Endothelial cell of umbilical vein (primary cell): ENCODE measurements at regions not wholly inside any gene's neighbourhood (a gene's known extent, or its start where the extent isn't known, plus 50 kb on each side); places are given as distances from the start of the nearest gene placed in this dataset.

Source experiments
- BruUV-seq: library from RNA; stranded (reverse); fragments of 400-500 nt; replicated peaks from 2 replicates; lab custom pipeline; 2021; lab: Mats Ljungman, UMichigan
- CTCF ChIA-PET: fragments of 300-600, 350-600 bp; sonication (Branson Sonifier 250); formaldehyde crosslinking; loops from one replicate; lab custom pipeline; 2021; ENCODE audit warnings: antibody characterized with exemption, inconsistent platforms; lab: Charles Lee
- POLR2A ChIA-PET: fragments of 300-600, 350-600 bp; sonication (Branson Sonifier 250); formaldehyde crosslinking; loops from one replicate; lab custom pipeline; 2021; ENCODE audit warnings: antibody characterized with exemption, inconsistent platforms; lab: Charles Lee
- DNase-seq: peaks from one replicate; pipeline ENCODE4 v3.0.0-alpha.2; 2011; ENCODE audit warnings: low read depth, low spot score
- FAIRE-seq: peaks from 2 replicates; lab custom pipeline; 2011; peaks lifted over from hg19 to GRCh38; lab: Jason Lieb, UNC
- H2AFZ ChIP-seq: 2 replicates; pipeline ENCODE4 v1.6.0; 2012; ENCODE audit warnings: low read depth, low read length, control low read depth, inconsistent platforms
- H3K27ac ChIP-seq: 2 replicates; pipeline ENCODE4 v1.5.1; 2011; ENCODE audit warnings: low read depth, mild to moderate bottlenecking, control low read depth, low read length, moderate library complexity; ENCODE audit not compliant: insufficient read depth
- H3K27me3 ChIP-seq, 2 experiments: 2 replicates each; pipeline versions ENCODE4 v1.6.0 to v1.6.1; 2011; ENCODE audit warnings: low read length in 2 of 2, mixed read lengths in 1 of 2; ENCODE audit not compliant: control insufficient read depth in 2 of 2, insufficient read depth in 2 of 2
- H3K36me3 ChIP-seq, 2 experiments: 2 replicates in 1 of 2; 3 replicates in 1 of 2; pipeline ENCODE4 v1.5.1; 2011; ENCODE audit warnings: low read length in 2 of 2, mild to moderate bottlenecking in 1 of 2, moderate library complexity in 1 of 2; ENCODE audit not compliant: control insufficient read depth in 2 of 2, insufficient read depth in 2 of 2; ENCODE audit errors: extremely low read depth in 1 of 2
- H3K4me1 ChIP-seq: 3 replicates; pipeline ENCODE4 v1.5.1; 2011; ENCODE audit warnings: mild to moderate bottlenecking, low read length; ENCODE audit not compliant: control insufficient read depth, insufficient read depth; ENCODE audit errors: extremely low read depth
- H3K4me2 ChIP-seq: 2 replicates; pipeline ENCODE4 v1.6.1; 2011; ENCODE audit warnings: low read length, control low read depth, mixed read lengths; ENCODE audit not compliant: insufficient read depth
- H3K4me3 ChIP-seq, 3 experiments: fragments of 200-600 bp in 1 of 3; sonication (generic), shearing (Covaris generic) in 1 of 3; replicated peaks in 1 of 3; 2 replicates each; pipeline ENCODE4 v1.5.1; 2011 to 2016; ENCODE audit warnings: control low read depth in 3 of 3, low read length in 3 of 3, mild to moderate bottlenecking in 2 of 3, inconsistent platforms in 1 of 3, low read depth in 1 of 3, moderate library complexity in 1 of 3; ENCODE audit not compliant: insufficient read depth in 1 of 3
- H3K79me2 ChIP-seq: 2 replicates; pipeline ENCODE4 v1.6.0; 2012; ENCODE audit warnings: low read length, inconsistent platforms; ENCODE audit not compliant: control insufficient read depth, insufficient read depth
- H3K9ac ChIP-seq: replicated peaks from 2 replicates; pipeline ENCODE3; 2011; ENCODE audit warnings: low read length, control low read depth; ENCODE audit not compliant: insufficient read depth; ENCODE audit errors: extremely low read depth
- H3K9me1 ChIP-seq: replicated peaks from 3 replicates; pipeline ENCODE4 v1.6.0; 2011; ENCODE audit warnings: mild to moderate bottlenecking, low read length; ENCODE audit not compliant: control insufficient read depth, insufficient read depth; ENCODE audit errors: extremely low read depth
- H3K9me3 ChIP-seq: replicated peaks from 2 replicates; pipeline ENCODE4 v1.5.1; 2012; ENCODE audit warnings: low read length, inconsistent platforms; ENCODE audit not compliant: control insufficient read depth, insufficient read depth
- H4K20me1 ChIP-seq: replicated peaks from 2 replicates; pipeline ENCODE3; 2011; ENCODE audit warnings: mild to moderate bottlenecking, low read length; ENCODE audit not compliant: control insufficient read depth, insufficient read depth; ENCODE audit errors: extremely low read depth
- EZH2 ChIP-seq: IDR thresholded peaks from 2 replicates; pipeline ENCODE4 v1.6.1; 2012; ENCODE audit warnings: borderline replicate concordance, low read depth, mild to moderate bottlenecking, moderate library complexity, low read length, inconsistent platforms; ENCODE audit not compliant: severe bottlenecking
- FOS ChIP-seq: IDR thresholded peaks from 2 replicates; pipeline ENCODE4 v1.6.1; 2011; ENCODE audit warnings: mild to moderate bottlenecking, low read length, moderate library complexity, borderline replicate concordance; ENCODE audit not compliant: insufficient read depth
- GATA2 ChIP-seq: IDR thresholded peaks from 2 replicates; pipeline ENCODE4 v1.7.0; 2011; ENCODE audit warnings: low read depth, mild to moderate bottlenecking, moderate library complexity, mixed read lengths, low read length; ENCODE audit not compliant: insufficient read length, insufficient read depth
- JUN ChIP-seq: IDR thresholded peaks from 2 replicates; pipeline ENCODE4 v1.6.1; 2011; ENCODE audit warnings: borderline replicate concordance, low read depth; ENCODE audit not compliant: insufficient read length, insufficient read depth
- MYC ChIP-seq: IDR thresholded peaks from one replicate; pipeline ENCODE4 v1.6.1; 2011; ENCODE audit warnings: mild to moderate bottlenecking, low read depth, low read length
- POLR2A ChIP-seq: IDR thresholded peaks from 2 replicates; pipeline ENCODE4 v1.6.1; 2012; ENCODE audit warnings: low read depth, mild to moderate bottlenecking, control low read depth, low read length
- POLR2AphosphoS5 ChIP-seq: IDR thresholded peaks from 2 replicates; pipeline ENCODE4 v1.6.1; 2012; ENCODE audit warnings: low read depth, mild to moderate bottlenecking, control low read depth, low read length, moderate library complexity; ENCODE audit not compliant: insufficient read depth
- dilution Hi-C: fragments of 300-500 bp; cut with MboI; formaldehyde crosslinking; loops from one replicate; pipeline ENCODE4 v1.15.0; 2019; ENCODE audit warnings: low sequenced_read_pairs; ENCODE audit not compliant: extremely low pct_ligation_motif_present
- intact Hi-C: fragments of 100-400 bp; cut with micrococcal nuclease; formaldehyde crosslinking; loops from one replicate; pipeline ENCODE4 v1.10.0; 2022
- TF ChIP-seq, protein P1 (sequence below): IDR thresholded peaks from 2 replicates; pipeline ENCODE4 v1.6.1; 2011; ENCODE audit not compliant: insufficient read depth, insufficient read length
- TF ChIP-seq, protein P2 (sequence below), 2 donors: IDR thresholded peaks; 1 replicate in 1 of 2; 2 replicates in 1 of 2; pipeline ENCODE4 v1.5.1; 2011; ENCODE audit warnings: low read length in 2 of 2, mild to moderate bottlenecking in 2 of 2, moderate library complexity in 2 of 2, control low read depth in 1 of 2, inconsistent platforms in 1 of 2, low read depth in 1 of 2; ENCODE audit not compliant: insufficient read depth in 1 of 2; ENCODE audit errors: extremely low read depth in 1 of 2

DNA sequence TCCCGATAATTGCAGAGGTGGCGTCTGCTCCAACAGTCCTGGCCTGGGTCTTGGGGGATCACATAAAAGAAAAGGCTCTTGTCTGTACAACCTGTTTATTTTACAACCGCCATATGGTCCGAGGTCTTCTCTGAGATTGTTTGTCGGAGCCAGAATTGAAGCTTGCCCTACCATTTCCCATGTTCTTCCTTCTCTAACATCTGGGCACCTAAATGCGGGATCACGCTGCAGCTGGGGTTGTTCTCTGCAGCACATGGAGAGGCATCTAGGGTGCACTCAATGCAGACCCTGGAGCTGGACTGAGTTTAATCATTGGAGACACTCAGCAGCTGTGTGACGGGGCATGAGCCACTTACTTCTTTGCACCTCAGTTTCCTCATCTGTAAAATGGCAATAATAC, 107.7 kb downstream of the ACKR3 start:
- H3K4me2 ChIP-seq: no peak overlapping the region
- TF ChIP-seq, protein P1, sequence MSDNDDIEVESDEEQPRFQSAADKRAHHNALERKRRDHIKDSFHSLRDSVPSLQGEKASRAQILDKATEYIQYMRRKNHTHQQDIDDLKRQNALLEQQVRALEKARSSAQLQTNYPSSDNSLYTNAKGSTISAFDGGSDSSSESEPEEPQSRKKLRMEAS: no peak
- TF ChIP-seq GATA2 (no peak), MYC (no peak), POLR2A (no peak), EZH2 (no peak), POLR2AphosphoS5 (no peak), JUN (no peak), FOS (no peak)
- TF ChIP-seq, protein P2, sequence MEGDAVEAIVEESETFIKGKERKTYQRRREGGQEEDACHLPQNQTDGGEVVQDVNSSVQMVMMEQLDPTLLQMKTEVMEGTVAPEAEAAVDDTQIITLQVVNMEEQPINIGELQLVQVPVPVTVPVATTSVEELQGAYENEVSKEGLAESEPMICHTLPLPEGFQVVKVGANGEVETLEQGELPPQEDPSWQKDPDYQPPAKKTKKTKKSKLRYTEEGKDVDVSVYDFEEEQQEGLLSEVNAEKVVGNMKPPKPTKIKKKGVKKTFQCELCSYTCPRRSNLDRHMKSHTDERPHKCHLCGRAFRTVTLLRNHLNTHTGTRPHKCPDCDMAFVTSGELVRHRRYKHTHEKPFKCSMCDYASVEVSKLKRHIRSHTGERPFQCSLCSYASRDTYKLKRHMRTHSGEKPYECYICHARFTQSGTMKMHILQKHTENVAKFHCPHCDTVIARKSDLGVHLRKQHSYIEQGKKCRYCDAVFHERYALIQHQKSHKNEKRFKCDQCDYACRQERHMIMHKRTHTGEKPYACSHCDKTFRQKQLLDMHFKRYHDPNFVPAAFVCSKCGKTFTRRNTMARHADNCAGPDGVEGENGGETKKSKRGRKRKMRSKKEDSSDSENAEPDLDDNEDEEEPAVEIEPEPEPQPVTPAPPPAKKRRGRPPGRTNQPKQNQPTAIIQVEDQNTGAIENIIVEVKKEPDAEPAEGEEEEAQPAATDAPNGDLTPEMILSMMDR (IDR thresholded peaks at IDR 0.05; ENCODE audit: extremely low read depth in 1 of 2, insufficient read depth in 1 of 2, low read depth in 1 of 2, low read length in 2 of 2): no peak
- DNase-seq: no peak
- H3K9me3 ChIP-seq: no peaks in the 10 kb centered on the region
- no TSS peak for BruUV-seq
- no peak overlapping the region for H2AFZ ChIP-seq
- no peak overlapping the region for H3K27ac ChIP-seq
- dilution Hi-C loops: no loop called here
- H3K36me3 ChIP-seq: no peaks in the 10 kb centered on the region
- H3K79me2 ChIP-seq: no peaks in the 10 kb centered on the region
- H3K9ac ChIP-seq: no peak overlapping the region
- ChIA-PET CTCF (no interaction called here), POLR2A (no interaction called here)
- FAIRE-seq: no peak
- H4K20me1 ChIP-seq: no peaks in the 10 kb centered on the region
- intact Hi-C loops: no loop called here
- no peak overlapping the region for H3K4me3 ChIP-seq
- peaks cover 0 to 3% of the 10 kb centered on the region in 2 experiments for H3K27me3 ChIP-seq
- H3K9me1 ChIP-seq: no peaks in the 10 kb centered on the region
- peaks cover 3% of the 10 kb centered on the region for H3K4me1 ChIP-seq
